ENCODE measurements at regions not wholly inside any gene's neighbourhood (a gene's known extent, or its start where the extent isn't known, plus 50 kb on each side); places are given as distances from the start of the nearest gene placed in this dataset.

DNA sequence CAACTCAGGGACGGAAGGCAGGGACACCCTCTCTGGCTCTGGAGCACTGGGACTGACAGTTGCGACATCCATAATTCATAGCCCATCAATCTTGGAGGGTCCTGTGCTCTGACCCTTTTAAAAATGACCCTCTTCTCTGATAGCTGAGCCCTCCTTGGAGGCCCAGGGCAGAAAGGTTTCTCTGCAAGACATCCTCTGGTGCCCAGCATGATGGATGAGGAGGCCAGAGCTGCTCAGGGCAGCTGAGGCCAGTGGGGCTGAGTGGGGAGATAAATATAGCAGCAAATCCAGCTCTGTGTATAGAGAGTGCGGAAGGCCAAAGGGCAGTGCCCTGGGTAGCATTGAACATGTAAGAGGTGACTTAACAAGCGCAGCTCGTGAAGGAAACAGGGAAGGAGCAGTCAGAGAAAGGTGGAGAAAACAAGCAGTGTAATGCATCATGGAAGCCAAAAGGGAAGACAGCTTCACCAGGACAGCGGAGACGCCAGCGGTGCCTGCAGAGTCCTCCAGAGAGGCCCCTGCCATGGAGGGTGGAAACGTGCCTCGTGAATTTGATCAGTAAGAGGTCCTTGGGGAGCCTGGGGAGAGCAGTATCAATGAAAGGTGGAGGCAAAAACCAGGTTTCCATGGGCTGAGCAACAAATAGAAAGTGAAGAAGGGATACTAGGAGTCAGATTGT is 50.4 kb upstream of the FMOD start:
- TF ChIP-seq, protein P1, sequence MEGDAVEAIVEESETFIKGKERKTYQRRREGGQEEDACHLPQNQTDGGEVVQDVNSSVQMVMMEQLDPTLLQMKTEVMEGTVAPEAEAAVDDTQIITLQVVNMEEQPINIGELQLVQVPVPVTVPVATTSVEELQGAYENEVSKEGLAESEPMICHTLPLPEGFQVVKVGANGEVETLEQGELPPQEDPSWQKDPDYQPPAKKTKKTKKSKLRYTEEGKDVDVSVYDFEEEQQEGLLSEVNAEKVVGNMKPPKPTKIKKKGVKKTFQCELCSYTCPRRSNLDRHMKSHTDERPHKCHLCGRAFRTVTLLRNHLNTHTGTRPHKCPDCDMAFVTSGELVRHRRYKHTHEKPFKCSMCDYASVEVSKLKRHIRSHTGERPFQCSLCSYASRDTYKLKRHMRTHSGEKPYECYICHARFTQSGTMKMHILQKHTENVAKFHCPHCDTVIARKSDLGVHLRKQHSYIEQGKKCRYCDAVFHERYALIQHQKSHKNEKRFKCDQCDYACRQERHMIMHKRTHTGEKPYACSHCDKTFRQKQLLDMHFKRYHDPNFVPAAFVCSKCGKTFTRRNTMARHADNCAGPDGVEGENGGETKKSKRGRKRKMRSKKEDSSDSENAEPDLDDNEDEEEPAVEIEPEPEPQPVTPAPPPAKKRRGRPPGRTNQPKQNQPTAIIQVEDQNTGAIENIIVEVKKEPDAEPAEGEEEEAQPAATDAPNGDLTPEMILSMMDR (IDR thresholded peaks at IDR 0.05; ENCODE audit: poor library complexity), result no peak
- no peak for TF ChIP-seq EZH2 (IDR thresholded peaks at IDR 0.05; ENCODE audit: borderline replicate concordance)

Measured in hepatocyte (in vitro differentiated cells).